GM12874 (cell line): ENCODE measurements at regions not wholly inside any gene's neighbourhood (a gene's known extent, or its start where the extent isn't known, plus 50 kb on each side); places are given as distances from the start of the nearest gene placed in this dataset.

Experiments used
- TF ChIP-seq, protein P1 (sequence below): IDR thresholded peaks from 2 replicates; pipeline ENCODE4 v1.5.1; 2011; ENCODE audit warnings: low read depth, mild to moderate bottlenecking, control low read depth, low read length, moderate library complexity; ENCODE audit not compliant: insufficient read depth

- TF ChIP-seq, protein P1, sequence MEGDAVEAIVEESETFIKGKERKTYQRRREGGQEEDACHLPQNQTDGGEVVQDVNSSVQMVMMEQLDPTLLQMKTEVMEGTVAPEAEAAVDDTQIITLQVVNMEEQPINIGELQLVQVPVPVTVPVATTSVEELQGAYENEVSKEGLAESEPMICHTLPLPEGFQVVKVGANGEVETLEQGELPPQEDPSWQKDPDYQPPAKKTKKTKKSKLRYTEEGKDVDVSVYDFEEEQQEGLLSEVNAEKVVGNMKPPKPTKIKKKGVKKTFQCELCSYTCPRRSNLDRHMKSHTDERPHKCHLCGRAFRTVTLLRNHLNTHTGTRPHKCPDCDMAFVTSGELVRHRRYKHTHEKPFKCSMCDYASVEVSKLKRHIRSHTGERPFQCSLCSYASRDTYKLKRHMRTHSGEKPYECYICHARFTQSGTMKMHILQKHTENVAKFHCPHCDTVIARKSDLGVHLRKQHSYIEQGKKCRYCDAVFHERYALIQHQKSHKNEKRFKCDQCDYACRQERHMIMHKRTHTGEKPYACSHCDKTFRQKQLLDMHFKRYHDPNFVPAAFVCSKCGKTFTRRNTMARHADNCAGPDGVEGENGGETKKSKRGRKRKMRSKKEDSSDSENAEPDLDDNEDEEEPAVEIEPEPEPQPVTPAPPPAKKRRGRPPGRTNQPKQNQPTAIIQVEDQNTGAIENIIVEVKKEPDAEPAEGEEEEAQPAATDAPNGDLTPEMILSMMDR, result no peak
These were observed 597.8 kb upstream of the ALCAM start for GRCh38 chr3:104768886-104769285.

DNA sequence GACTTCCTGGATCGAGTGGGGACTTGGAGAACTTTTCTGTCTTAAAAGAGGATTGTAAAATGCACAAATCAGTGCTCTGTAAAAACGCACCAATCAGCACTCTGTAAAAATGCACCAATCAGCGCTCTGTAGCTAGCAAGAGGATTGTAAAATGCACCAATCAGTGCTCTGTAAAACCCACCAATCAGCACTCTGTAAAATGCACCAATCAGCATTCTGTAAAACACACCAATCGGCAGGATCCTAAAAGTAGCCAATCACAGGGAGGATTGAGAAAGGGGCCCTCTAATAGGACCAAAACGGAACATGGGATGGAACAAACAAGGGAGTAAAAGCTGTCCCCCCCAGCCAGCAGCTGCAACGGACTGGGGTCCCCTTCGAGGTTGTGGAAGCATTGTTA, 587.4 kb upstream of the ALCAM start:
- TF ChIP-seq, protein P1, result no peak

GRCh38 chr3:104781112-104781511, 585.6 kb upstream of the ALCAM start:
- TF ChIP-seq, protein P1, result no peak

DNA sequence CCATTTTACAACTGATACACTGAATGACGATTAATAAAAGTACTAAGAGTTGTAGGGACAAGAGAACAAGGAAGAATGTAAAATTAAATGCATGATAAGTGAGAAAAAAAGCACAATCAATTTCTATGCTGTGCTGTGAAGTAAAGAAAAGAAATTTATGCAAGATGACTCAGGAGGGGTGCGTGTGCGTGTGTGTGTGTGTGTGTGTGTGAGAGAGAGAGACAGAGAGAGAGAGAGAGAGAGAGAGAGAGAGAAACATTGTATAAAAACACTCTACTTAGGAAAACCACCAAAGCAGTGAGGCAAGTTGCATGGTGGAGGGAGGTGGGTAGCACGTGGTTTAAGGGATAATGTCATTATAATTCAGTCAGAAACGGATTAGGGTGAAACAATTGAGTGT, 580.8 kb upstream of the ALCAM start:
- TF ChIP-seq, protein P1, result no peak

- TF ChIP-seq, protein P1, result no peak
These were observed 579.4 kb upstream of the ALCAM start for GRCh38 chr3:104787306-104787705.

DNA sequence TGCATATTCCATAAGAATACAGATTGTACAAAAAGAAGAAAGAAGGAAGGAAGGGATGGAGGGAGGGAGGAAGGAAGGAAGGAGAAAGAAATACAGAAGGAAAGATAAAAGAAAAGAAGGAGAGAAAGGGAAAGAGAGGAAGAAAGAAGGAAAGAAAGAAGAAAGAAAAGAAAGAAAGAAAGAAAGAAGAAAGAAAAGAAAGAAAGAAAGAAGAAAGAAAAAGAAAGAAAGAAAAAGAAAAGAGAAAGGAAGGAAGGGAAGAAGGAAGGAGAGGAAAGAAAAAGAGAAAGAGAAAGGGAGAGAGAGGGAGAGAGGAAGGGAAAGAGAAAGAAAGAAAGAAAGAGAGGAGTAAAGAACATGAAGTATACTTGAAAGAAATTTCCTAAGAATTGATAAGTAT, 577.9 kb upstream of the ALCAM start:
- TF ChIP-seq, protein P1, result no peak

DNA sequence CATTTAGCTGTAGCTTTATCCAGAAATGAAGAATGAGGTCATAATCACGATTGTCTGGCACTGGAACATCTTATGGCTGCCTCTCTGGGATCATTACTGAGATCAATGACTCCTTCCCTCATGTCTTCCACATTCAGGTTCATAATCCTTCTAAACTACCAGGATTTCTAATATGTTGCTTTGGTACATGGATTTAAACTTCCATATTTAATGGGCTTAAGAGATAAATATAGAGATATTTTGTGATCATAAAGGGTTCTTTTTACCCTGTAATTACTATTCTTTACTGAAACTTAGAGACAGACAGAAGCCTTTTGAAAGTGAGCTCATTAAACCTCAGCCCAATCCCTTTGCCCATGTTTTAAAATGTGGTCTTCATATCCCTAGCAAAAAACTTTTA, 575.4 kb upstream of the ALCAM start:
- TF ChIP-seq, protein P1, result no peak

DNA sequence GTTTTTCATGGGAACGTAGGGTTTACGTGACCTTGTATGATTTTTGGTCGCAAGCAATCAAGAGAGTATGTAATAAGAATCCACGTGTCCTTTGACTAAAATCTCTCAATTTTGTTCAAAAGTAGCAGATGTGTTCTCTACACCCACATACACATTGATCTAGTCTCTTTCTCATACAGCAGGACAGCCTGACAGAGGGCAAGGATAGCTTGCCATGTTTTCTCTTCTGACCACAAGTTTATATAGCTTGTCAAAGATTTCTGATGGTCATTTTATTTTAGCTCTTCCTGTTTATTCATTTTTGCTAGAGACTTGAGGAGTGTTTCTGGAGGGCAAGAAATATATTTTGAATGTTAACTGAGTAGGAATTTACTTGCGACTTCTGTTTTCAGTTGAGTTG, 570.2 kb upstream of the ALCAM start:
- TF ChIP-seq, protein P1, result no peak
